Stimulated activated CD8-positive, alpha-beta memory T cell treated with anti-CD3 and anti-CD28 coated beads, Interleukin-15, amount 100 ng/mL, for 48 hours (primary cell): ENCODE measurements at regions not wholly inside any gene's neighbourhood (a gene's known extent, or its start where the extent isn't known, plus 50 kb on each side); places are given as distances from the start of the nearest gene placed in this dataset.

Experiments
- DNase-seq, 2 donors: peaks; one replicate each; pipeline ENCODE4 v3.0.0-alpha.2; 2020; ENCODE audit warnings: low read depth in 2 of 2

GRCh38 chr2:23286031-23286757 lies 98.8 kb upstream of the KLHL29 start:
- no peak for DNase-seq

DNA sequence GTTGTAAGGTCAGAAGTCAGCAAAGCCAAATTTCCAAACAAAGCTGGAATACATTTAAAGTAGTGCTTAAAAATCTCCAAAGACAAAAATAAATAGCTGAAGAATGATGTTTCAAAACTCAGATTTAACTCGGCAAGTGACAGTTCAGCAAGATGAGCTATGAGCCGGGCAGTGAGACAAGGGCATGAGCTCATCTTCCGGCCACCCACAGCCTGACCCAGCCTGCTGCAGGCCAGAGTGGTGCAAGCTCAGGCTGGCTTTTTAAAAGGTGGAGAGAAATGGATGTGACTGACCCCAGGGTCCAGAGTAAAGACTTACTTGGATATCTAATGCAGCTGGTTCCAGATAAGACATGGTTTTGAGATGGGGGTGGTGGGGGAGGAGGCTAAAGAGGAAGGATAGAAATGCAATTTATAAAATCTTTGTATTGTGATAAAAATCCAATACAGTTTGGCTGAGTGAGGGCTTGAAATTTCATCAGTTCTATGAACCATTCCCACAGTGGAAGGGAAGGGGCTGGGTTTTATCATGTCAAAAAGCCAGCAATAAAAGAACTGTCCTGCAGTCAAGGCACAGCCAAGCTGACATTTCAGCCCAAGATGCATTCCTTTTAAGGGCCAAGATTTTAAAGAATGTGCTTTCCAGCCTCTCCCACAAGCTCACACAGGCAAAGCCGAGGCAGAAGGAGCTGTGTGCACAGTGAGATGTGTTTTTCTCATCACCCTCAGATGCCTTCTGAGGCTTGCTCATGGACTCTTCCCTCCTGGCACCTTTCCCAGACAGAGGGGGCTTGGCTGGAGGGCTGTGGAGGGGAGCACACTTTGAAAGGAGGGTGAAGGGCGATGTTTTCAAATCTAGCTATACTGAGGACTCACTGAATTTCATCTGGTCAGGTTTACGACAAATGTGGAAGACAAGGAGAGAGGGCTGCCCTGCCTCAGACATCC lies 97.9 kb upstream of the KLHL29 start:
- no peak for DNase-seq

DNA sequence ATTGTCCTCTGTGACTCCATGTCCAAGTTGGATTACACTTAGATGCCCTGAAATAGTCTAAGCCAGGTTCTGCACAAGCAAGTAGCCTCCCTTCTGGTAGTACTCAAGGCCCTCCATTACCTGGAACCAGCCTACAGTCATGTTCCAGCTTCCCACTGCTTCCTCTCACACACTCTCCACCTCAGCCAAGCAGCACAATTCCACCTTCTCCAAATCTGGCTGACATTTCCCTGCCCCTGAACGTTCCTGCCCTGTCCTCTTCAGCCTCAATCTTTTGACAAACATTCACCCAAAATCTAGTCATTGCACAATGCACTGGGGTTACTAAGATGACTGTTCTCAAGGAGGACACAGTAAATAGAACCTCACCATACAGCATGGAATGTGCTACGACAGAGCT lies 95.3 kb upstream of the KLHL29 start:
- no peak for DNase-seq

DNA sequence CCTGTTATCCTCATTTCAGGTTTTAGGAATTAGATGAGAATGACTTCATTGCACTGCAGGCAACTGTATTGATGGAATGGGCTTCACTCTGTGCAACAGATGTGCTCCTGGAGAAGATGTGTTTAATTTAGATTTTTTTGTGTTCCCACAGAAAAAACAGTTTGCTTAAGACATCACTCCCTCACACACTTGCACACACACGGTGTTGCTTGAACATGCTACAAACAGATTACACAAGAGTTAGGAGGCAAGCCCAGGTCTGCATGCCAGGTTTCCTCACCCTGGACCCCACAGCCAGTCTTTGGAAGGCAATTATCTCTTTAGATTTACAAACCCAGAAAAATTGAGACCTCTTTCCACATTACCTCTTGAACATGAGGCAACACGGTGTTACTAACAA lies 93.7 kb upstream of the KLHL29 start:
- DNase-seq, result no peak

DNA sequence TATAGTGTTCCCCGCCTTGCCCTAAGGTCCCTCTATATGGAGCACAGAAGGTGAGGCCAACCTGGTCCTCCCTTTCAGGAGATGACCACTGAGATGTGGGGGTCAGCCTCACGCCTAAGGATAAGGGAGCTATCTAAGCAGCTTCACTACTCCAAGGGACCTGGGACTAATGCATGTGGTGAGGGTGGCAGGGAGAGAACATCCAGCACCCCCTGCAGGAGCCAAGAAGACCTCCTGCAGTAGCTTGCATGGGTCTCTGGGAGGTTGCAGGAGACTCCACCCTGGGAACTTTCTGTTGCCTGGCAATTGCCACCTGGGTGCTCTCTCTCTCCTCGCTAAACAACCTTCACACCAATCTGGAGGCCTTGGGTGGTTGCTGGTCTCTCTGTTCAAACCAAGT lies 93.0 kb upstream of the KLHL29 start:
- no peak for DNase-seq

- DNase-seq, result no peak
These were observed 91.9 kb upstream of the KLHL29 start for GRCh38 chr2:23293063-23293462.

GRCh38 chr2:23293731-23294130 lies 91.2 kb upstream of the KLHL29 start:
- no peak for DNase-seq

GRCh38 chr2:23294238-23294637 lies 90.7 kb upstream of the KLHL29 start:
- DNase-seq, result no peak

- no peak for DNase-seq
These were observed 88.3 kb upstream of the KLHL29 start for GRCh38 chr2:23296691-23297090.

DNA sequence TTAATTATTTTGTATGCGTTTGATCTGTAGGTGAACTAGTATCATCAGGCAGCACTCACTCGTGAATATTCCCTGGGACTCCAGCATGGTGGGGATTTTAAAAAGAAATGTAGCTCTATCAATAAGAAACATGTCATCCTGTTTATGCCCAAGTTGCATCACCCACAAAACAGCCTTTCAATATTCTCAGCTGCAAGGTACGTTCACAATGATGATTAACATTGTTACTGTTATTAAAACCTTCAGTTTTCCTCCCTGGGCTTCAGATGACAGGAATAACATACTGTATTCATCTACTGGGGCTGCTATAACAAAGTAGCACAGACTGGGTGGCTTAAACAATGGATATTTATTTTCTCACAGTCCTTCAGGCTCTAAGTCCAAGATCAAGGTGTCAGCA lies 87.9 kb upstream of the KLHL29 start:
- no peak for DNase-seq

GRCh38 chr2:23298551-23298950 lies 86.4 kb upstream of the KLHL29 start:
- no peak for DNase-seq

DNA sequence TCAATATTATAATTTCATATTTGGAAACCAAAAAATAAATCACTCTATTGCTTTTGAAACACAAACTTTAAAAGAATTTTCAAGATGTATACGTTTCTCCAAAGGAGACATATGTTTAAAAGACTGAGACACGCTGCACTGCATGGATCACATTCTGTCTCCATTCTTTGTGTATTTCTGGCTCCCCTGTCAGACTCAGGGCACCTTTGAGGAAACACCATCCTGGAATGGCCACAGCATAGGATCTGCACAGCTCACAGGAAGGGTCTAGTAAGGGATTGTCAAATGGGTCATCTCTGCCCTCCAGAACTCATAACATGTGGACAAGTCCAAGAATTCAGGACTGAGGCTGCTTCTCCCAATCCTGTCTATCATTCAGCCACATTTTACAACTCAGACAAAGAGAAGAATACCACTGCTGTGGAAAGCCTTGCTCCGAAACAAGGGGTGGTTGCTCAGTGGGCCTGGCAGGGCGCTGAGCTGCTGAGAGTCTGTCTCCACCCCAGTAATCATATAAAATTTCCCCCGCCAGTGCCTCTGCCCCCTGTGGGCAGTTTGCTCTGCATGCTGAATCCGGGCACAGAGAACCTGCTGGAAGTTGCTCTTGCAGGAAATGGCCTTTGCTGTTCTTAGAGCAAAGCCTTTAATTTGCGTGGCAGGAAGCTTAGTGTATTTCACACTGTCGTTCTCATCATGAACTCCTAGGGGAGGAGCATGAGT lies 85.3 kb upstream of the KLHL29 start:
- DNase-seq, result no peak

DNA sequence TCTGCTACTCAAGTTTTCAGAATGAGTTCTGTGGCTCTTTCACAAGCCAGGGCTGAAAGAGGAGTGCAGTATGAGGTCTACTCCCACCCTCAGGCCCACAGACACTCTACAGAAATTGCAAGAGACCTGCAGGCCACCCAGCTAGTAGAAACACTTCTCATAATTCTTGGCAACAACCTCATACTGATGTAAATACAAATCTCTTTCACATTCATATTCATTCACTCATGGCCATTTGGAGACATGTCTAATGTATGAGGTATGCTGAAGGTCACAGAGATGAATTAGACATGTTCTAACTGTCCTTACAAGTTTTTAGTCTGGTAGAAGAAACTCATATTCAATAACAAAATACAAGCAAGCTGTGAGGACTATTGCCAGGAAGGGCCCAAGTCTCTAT lies 83.8 kb upstream of the KLHL29 start:
- no peak for DNase-seq

DNA sequence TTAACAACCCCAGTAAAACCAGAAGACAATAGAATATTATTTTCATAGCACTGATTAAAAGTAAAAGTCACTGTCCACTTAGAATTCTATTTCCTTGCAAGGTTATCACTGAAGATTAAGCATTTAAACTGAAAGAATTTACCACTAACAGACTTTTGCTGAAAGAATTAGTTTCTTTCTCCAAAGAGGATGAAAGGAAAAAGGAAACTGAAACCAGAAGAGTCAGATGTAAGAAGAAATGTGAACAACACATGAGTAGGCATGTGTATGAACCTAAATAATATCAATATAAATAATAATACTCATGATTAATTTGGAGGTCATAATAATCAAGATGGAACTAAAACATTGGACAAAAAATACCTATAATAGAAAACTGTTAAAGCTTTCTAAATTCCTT lies 82.4 kb upstream of the KLHL29 start:
- DNase-seq, result no peak

DNA sequence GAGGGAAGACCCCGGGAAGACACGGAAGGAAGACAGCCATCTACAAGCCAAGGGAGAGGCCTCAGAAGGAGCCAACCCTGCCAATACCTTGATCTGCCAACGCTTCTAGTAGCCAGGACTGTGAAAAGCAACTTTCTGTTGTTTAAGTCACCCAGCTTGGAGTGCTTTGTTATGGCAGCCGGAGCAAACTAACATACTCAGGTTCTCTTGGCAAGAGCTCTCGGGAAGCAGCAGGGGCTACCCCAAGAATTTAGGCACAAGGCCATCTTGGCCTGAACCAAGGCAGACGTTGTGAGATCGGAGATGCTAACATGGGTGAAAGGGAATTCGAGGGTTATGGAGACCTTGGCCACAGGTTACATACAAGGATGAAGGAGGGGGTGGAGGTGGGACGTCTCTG lies 78.6 kb upstream of the KLHL29 start:
- no peak for DNase-seq

DNA sequence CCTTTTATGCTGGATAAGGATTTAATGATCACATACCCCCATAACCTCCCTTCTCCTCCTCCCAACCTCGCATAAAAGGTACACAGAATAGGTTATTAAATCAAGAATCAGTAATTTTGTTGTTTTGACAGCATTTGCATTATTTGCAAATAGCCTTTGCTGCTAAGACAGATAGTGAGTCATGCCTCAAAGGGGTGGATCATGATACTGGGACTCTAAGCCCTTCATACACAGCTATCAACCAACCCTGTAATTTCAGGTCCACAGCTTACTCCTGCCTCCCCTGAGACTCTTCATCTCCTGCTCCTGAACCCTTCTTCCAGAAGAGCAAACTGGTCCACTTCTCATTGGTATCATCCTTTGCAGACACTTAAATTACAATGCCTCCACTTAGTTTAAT lies 73.8 kb upstream of the KLHL29 start:
- DNase-seq, result no peak

- DNase-seq, result peak in 1 of 2 donors; percentile 13
These were observed 71.9 kb upstream of the KLHL29 start for GRCh38 chr2:23312996-23313606.

DNA sequence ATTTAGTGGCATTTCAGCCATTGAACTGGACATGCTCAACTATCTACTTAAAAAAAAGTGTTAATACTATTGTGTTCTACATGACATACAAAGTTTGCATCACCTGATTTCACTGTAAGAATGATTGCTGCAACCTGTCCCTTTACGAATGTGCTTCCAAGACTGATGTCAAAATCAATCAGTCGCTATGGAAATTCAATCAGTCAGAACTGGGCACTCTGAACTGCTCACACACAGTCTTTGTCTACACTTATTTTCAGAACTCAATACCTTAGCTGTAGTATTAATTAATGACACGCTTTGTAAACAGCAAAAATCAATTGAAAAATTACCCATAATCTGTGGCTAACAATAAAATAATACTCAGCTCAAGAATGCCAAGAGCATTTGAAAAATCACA lies 70.3 kb upstream of the KLHL29 start:
- no peak for DNase-seq

DNA sequence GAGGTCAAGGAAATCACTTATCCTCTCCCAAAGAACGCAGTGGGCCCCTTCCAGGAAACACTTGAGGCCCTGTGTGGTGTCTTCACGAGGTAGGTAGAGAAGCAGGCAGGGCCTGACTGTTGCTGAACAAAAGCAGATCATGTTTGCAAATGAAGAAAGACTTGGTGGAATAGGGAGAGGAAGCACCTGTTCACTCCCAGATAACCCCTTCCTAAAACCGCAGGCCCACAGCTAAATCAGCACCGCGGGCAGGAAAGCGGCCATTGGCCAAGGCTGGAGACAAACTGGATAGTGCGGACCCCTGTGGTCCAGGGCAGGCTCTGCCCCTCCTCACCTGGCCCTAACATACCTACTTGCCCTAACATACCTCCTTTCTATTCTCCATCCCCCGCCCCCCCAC lies 64.9 kb upstream of the KLHL29 start:
- no peak for DNase-seq

GRCh38 chr2:23321751-23322150 lies 63.2 kb upstream of the KLHL29 start:
- DNase-seq, result no peak

DNA sequence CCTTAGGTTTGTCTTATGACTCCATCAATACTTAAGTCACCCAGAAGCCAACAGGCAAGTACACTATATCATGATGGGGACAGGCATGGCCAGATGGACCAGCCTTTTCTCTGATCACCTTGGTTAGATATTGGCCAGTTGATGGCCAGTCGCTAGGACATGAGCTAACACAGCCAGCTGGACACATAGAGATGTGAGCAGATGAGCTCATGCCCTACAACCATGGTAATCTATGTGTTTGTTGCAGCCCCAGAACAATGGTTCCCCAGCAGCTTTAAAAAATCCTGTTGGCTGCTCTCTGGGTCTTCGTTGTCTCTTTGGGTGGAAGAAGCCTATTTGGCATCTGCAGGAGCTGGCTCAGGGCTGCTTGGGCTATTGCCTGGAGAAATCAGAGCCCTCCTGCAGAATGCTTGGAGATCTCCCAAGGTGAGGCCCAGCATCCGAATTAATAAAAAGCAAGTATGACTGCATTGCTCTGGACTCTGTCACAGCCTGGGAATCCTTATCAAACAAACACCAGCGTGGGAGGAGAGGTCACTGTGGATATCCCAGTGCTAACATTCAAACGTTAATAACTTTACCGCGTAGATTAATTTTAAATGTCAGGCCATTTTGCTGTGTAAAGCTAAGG lies 62.3 kb upstream of the KLHL29 start:
- DNase-seq, result no peak
